ENCODE measurements at regions not wholly inside any gene's neighbourhood (a gene's known extent, or its start where the extent isn't known, plus 50 kb on each side); places are given as distances from the start of the nearest gene placed in this dataset.

DNA sequence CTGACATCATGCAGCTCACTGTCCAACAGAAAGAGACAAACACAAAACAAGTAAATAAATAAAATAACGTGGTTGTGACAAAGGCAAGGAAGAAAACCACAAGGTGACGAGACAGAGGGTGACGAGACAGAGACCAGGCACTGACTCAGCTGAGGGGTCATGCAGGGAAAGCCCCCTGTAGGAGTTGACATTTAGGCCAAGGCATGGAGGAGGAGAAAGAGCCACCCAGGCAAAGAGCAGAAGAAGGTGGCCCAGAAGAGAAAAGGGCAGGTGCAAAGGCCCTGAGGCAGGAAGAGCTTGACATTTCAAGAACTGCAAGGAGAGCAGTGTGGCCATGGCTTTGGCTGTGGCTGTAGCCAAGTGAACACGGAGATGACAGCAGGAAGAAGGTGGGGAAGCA lies 65.1 kb upstream of the ID3 start:
- TF ChIP-seq, protein P1, sequence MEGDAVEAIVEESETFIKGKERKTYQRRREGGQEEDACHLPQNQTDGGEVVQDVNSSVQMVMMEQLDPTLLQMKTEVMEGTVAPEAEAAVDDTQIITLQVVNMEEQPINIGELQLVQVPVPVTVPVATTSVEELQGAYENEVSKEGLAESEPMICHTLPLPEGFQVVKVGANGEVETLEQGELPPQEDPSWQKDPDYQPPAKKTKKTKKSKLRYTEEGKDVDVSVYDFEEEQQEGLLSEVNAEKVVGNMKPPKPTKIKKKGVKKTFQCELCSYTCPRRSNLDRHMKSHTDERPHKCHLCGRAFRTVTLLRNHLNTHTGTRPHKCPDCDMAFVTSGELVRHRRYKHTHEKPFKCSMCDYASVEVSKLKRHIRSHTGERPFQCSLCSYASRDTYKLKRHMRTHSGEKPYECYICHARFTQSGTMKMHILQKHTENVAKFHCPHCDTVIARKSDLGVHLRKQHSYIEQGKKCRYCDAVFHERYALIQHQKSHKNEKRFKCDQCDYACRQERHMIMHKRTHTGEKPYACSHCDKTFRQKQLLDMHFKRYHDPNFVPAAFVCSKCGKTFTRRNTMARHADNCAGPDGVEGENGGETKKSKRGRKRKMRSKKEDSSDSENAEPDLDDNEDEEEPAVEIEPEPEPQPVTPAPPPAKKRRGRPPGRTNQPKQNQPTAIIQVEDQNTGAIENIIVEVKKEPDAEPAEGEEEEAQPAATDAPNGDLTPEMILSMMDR (IDR thresholded peaks at IDR 0.05; ENCODE audit: low read length) = no peak
- TF ChIP-seq EZH2 (optimal IDR thresholded peaks at IDR 0.05; ENCODE audit: low read depth, low read length) (no peak), EZH2phosphoT487 (IDR thresholded peaks at IDR 0.05; ENCODE audit: low read length) (no peak)

Measured in MM.1S (cell line).